Transverse colon (tissue), 4 donors: ENCODE measurements at regions not wholly inside any gene's neighbourhood (a gene's known extent, or its start where the extent isn't known, plus 50 kb on each side); places are given as distances from the start of the nearest gene placed in this dataset.

Source experiments
- DNase-seq: peaks from one replicate; pipeline ENCODE4 v3.0.0-alpha.2; 2019
- H3K27ac ChIP-seq, 4 donors: fragments of 200-600 bp; sonication (generic); 2 replicates each; pipeline ENCODE4 v1.5.1; 2016 to 2018; ENCODE audit warnings: inconsistent platforms in 4 of 4
- H3K27me3 ChIP-seq: fragments of 200-600 bp; sonication (generic); 2 replicates; pipeline ENCODE4 v1.5.1; 2017; ENCODE audit warnings: inconsistent platforms
- H3K36me3 ChIP-seq, 4 donors: fragments of 200-600 bp; sonication (generic); 2 replicates each; pipeline ENCODE4 v1.5.1; 2017 to 2019; ENCODE audit warnings: inconsistent platforms in 4 of 4
- H3K4me1 ChIP-seq, 4 donors: fragments of 200-600 bp; sonication (generic); 2 replicates each; pipeline ENCODE4 v1.5.1; 2017 to 2020; ENCODE audit warnings: inconsistent platforms in 4 of 4
- H3K4me3 ChIP-seq, 4 donors: fragments of 200-600 bp; sonication (generic); 1 replicate in 1 of 4; 2 replicates in 3 of 4; pipeline versions ENCODE4 v1.5.1 to v1.6.1; 2017 to 2019; ENCODE audit warnings: inconsistent platforms in 4 of 4
- H3K9me3 ChIP-seq, 2 donors: fragments of 200-600 bp; sonication (generic); 2 replicates each; pipeline ENCODE4 v1.5.1; 2017 to 2019; ENCODE audit warnings: inconsistent platforms in 2 of 2
- CTCF ChIP-seq, 5 experiments: fragments of 200-600 bp in 3 of 5; fragments of 450-650 bp in 2 of 5; sonication (generic) in 3 of 5; IDR thresholded peaks; 1 replicate in 2 of 5; 2 replicates in 3 of 5; pipeline ENCODE4 v1.5.1; 2016 to 2017; ENCODE audit warnings: antibody characterized with exemption in 5 of 5, inconsistent platforms in 3 of 5, mild to moderate bottlenecking in 2 of 5, moderate library complexity in 1 of 5
- EP300 ChIP-seq: sonication (generic); formaldehyde crosslinking; IDR thresholded peaks from one replicate; pipeline ENCODE4 v1.6.1; 2017; ENCODE audit warnings: antibody characterized with exemption, low read depth
- POLR2A ChIP-seq: fragments of 450-650 bp; IDR thresholded peaks from one replicate; pipeline ENCODE4 v1.6.1; 2016; ENCODE audit warnings: antibody characterized with exemption, mild to moderate bottlenecking, moderate library complexity
- POLR2AphosphoS5 ChIP-seq, 3 donors: sonication (generic); formaldehyde crosslinking; IDR thresholded peaks; one replicate each; pipeline ENCODE4 v1.6.1; 2016; ENCODE audit warnings: antibody characterized with exemption in 3 of 3
- WGBS, 2 donors: methylation state at CpG; one replicate each; pipeline ENCODE4 v1.1.5; 2018; ENCODE audit warnings: low coverage in 1 of 2; 5-methylcytosine and 5-hydroxymethylcytosine counted together
- in situ Hi-C, 4 donors: fragments of 200-750 bp; cut with MboI; loops; one replicate each; pipeline versions ENCODE4 v1.15.0 to v1.15.1; 2017; ENCODE audit warnings: low sequenced_read_pairs in 3 of 4, low pct_ligation_motif_present in 1 of 4, low pct_unique_long_range_greater_than_20kb in 1 of 4
- intact Hi-C: fragments of 100-400 bp; cut with DNase I; formaldehyde crosslinking; loops from one replicate; pipeline ENCODE4 v1.15.1; 2023; ENCODE audit warnings: low total_unique reads

- H3K9me3 ChIP-seq: no peaks in the 10 kb centered on the region
- no peak overlapping the region for H3K4me3 ChIP-seq
- no peaks in the 10 kb centered on the region for H3K36me3 ChIP-seq
- no peaks in the 10 kb centered on the region for H3K4me1 ChIP-seq
- intact Hi-C loops: no loop called here
- 94 to 96% methylated on average over 1 of the region's 1 CpG for WGBS, 2 donors
- no peaks in the 10 kb centered on the region for H3K27me3 ChIP-seq
- H3K27ac ChIP-seq: no peak overlapping the region
- TF ChIP-seq CTCF (IDR thresholded peaks at IDR 0.05) (no peak), EP300 (no peak), POLR2A (no peak), POLR2AphosphoS5 (IDR thresholded peaks at IDR 0.05) (no peak)
- in situ Hi-C loops: no loop called here
- DNase-seq: no peak
Observed at GRCh38 chr2:57440437-57440836, 606.2 kb upstream of the VRK2 start.

GRCh38 chr2:57443086-57443485, 603.5 kb upstream of the VRK2 start:
- 77 to 80% methylated on average over 2 of the region's 2 CpGs for WGBS, 2 donors
- no peaks in the 10 kb centered on the region for H3K4me1 ChIP-seq
- TF ChIP-seq CTCF (IDR thresholded peaks at IDR 0.05): no peak
- H3K9me3 ChIP-seq: no peaks in the 10 kb centered on the region
- intact Hi-C loops: no loop called here
- H3K4me3 ChIP-seq: no peak overlapping the region
- no peaks in the 10 kb centered on the region for H3K36me3 ChIP-seq
- DNase-seq: no peak
- H3K27ac ChIP-seq: no peak overlapping the region
- H3K27me3 ChIP-seq: no peaks in the 10 kb centered on the region
- in situ Hi-C loops: no loop called here

- in situ Hi-C loops (no loop called here), intact Hi-C loops (no loop called here)
- DNase-seq: no peak
- Histone ChIP-seq H3K4me1 (no peaks in the 10 kb centered on the region), H3K36me3 (no peaks in the 10 kb centered on the region), H3K9me3 (no peaks in the 10 kb centered on the region), H3K4me3 (no peak overlapping the region), H3K27me3 (no peaks in the 10 kb centered on the region), H3K27ac (no peak overlapping the region)
- WGBS, 2 donors: 61 to 69% methylated on average over 4 to 5 of the region's 5 CpGs
- TF ChIP-seq EP300 (no peak), POLR2A (no peak), CTCF (IDR thresholded peaks at IDR 0.05) (no peak), POLR2AphosphoS5 (IDR thresholded peaks at IDR 0.05) (no peak)
Observed at GRCh38 chr2:57443973-57444521, 602.6 kb upstream of the VRK2 start.

- Histone ChIP-seq H3K36me3 (no peaks in the 10 kb centered on the region), H3K9me3 (no peaks in the 10 kb centered on the region), H3K27ac (no peak overlapping the region), H3K27me3 (no peaks in the 10 kb centered on the region), H3K4me1 (no peaks in the 10 kb centered on the region), H3K4me3 (no peak overlapping the region)
- 76 to 85% methylated on average over 5 of the region's 5 CpGs for WGBS, 2 donors
- no peak for DNase-seq
- TF ChIP-seq POLR2A: no peak
- no peak for TF ChIP-seq CTCF (IDR thresholded peaks at IDR 0.05)
- in situ Hi-C loops (no loop called here), intact Hi-C loops (no loop called here)
Observed at GRCh38 chr2:57444752-57445430, 601.7 kb upstream of the VRK2 start.
